ENCODE measurements at regions not wholly inside any gene's neighbourhood (a gene's known extent, or its start where the extent isn't known, plus 50 kb on each side); places are given as distances from the start of the nearest gene placed in this dataset.

- no peak for TF ChIP-seq CTCF (conservative IDR thresholded peaks at IDR 0.05 in 1 of 2, IDR thresholded peaks at IDR 0.05 in 1 of 2; ENCODE audit: low read depth in 1 of 2, low read length in 2 of 2)
- no peak for TF ChIP-seq EZH2 (IDR thresholded peaks at IDR 0.05; ENCODE audit: low read length, missing control alignments)
Measured at GRCh38 chr1:168636642-168637111, 60.3 kb downstream of the XCL1 start.

Measured in fibroblast of lung (primary cell).